GM19467 (cell line): ENCODE measurements at regions not wholly inside any gene's neighbourhood (a gene's known extent, or its start where the extent isn't known, plus 50 kb on each side); places are given as distances from the start of the nearest gene placed in this dataset.

Experiments
- ATAC-seq: cut with Tn5 transposase; IDR thresholded peaks from one replicate; pipeline ENCODE4 v1.9.1; 2021; ENCODE audit warnings: mild to moderate bottlenecking, moderate library complexity; ENCODE audit not compliant: unreplicated experiment

DNA sequence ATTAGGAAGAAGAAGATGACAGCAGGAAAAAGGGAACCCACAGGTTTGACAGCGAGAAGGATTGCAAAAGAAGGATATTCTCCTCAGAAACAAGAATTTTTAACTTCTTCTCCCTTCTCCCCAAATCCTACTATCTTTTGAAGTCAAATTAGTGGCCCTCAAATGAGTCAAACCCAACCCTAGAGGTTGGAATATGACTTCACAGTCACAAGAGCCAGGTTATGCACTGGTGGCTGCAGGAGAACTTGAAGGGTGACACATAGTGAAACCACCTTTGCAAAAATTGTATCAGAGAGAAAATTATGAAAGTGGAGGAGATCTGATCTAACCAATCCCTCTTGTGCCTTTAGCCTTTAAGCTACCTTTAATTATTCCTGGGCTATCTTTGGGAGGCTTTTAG is 386.2 kb upstream of the CCDC196 start:
- ATAC-seq, result no peak

- no peak for ATAC-seq
These were observed 384.5 kb upstream of the CCDC196 start for GRCh38 chr14:66101662-66102061.

- no peak for ATAC-seq
These were observed 381.7 kb upstream of the CCDC196 start for GRCh38 chr14:66104486-66104885.

- no peak for ATAC-seq
These were observed 380.4 kb upstream of the CCDC196 start for GRCh38 chr14:66105815-66106214.

GRCh38 chr14:66109426-66109825 is 376.7 kb upstream of the CCDC196 start:
- no peak for ATAC-seq

- no peak for ATAC-seq
These were observed 374.3 kb upstream of the CCDC196 start for GRCh38 chr14:66111891-66112290.

DNA sequence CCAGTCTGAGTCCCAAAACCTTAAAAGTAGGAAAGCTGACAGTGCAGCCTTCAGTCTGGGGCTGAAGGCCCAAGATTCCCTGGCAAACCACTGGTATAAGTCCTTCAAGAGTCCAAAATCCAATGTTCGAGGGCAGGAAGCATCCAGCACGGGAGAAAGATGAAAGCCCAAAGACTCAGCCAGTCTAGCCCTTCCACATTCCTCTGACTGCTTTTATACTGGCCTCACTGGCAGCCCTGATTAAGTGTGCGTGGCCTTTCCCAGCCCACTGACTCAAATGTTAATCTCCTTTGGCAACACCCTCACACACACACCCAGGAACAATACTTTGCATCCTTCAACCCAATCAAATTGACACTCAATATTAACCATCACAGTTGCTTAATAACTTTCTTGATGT is 372.1 kb upstream of the CCDC196 start:
- ATAC-seq, result no peak

DNA sequence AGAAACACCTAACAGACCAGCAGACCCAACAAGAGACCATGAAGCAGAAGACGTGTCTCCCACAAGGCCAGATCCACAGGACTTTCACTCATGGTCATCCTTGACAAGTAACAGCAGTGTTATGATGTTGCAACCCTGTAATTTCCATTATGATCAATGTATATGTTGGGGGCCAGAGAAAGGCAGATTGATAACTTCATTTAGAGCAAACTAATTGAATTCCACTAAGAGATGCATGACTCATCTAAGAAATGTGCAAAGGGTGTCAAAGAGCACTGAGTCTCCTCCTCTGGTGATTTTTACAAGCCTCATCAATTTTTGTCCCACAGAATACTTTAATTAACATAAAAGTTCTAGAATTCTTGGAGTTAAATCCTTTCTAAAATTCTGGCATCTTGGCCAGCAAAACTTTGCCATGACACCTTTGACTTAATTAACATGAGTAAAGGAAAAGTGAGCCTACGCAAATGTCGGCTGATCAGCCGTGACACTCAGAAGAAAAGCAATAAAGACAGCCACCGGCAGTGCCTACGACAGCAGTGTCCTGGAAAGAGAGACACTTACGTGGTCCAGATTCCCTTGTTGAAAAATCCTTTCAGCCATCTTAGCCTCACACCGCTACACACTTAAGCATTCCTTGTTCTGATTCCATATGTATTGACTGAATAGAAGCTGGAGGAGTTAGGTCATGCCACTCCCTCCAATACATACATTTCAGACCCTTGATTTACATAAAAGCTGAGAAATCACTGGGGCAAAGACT is 370.2 kb upstream of the CCDC196 start:
- ATAC-seq, result no peak

DNA sequence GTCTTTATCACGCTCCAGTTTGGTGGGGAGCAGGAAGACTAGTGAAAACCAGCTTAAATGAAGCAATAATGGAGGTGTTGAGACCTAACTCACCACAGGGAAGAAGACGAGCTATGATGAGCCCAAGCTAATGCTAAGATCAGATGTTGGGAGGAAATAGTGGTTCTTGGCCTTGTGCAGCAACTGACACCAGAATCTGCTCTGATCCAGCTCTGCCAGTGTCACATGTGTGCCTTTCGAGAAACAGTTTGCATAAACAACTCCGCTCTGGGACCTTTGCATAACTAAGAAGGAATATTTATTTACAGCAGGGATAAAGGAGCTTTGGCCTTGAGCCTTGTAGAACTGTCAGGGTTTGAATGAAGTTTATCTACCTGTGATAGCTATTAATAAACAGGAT is 369.4 kb upstream of the CCDC196 start:
- ATAC-seq, result no peak

GRCh38 chr14:66117600-66117999 is 368.6 kb upstream of the CCDC196 start:
- ATAC-seq, result no peak

GRCh38 chr14:66119606-66120231 is 366.5 kb upstream of the CCDC196 start:
- ATAC-seq, result no peak

DNA sequence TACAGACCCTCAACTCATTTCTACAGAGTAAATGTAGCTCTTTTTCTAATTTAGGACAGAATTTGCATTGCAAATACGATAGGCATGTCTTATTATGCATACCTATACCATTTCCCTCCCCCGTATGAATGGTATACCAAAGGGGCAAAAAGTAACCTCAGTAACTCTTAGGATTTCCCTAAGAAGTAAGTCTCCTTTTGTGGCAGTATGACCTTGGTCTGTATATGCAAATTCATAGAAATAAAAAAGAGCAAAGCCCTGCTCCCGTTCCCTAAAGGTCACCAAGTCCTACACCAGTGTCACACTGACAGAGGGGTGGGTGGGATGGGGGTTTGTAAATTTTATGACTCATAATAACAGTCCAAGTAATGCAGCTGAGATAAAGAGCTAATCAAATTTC is 365.8 kb upstream of the CCDC196 start:
- no peak for ATAC-seq

DNA sequence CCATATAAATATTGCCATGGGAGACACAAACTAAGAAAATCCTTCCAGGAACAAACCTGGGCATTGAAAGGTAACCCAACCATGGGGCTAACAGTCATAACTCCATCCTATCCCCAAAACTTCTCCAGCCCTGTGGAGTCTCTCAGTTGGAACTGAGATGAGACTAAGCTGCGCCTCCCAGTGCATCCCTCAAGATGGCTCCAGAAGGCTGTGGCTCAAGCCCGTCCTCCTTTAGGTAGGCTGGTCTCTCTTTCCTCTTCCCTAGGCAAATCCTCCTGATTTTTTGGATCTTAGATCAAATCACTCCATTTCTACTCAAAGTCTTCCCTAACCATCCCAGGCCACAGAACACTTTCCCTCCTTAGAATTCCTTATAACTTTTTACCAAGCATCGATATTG is 364.3 kb upstream of the CCDC196 start:
- ATAC-seq, result no peak

DNA sequence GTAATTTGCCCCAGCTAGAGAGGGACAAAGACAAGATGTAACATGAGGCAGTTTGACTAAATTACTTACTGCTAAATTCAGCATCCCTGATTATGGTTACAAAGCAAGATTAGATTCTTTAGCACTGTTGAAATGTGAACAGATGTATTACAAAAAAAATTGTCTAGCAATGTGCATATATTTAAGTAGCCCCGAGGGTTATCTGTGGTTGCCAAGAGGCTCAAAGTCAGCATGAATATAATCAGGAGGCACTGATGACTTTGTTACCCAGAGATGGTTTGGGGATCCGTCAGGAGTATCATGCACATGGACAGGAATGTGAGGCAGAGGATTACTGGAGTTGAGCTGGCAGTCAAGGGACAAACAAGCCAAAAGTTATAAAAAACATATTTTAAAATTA is 356.9 kb upstream of the CCDC196 start:
- ATAC-seq, result no peak

DNA sequence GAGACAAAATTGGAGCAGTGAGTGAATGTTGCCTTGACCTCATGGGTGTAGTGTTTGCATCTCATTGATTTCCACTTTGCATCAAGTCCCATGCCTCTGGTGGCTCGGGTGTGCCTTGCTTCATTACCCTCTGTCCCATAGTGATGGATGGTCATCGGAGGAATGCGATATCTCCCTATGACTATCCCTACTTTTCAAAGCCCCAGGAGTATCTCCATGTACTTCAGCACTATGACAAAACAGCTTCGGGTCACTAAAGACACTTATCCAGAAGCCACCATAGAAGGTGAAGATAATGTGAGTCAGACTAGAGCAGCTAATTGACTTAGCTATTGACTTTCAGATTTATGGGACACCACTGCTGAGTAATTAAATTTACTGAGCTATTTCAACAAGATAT is 355.1 kb upstream of the CCDC196 start:
- no peak for ATAC-seq

DNA sequence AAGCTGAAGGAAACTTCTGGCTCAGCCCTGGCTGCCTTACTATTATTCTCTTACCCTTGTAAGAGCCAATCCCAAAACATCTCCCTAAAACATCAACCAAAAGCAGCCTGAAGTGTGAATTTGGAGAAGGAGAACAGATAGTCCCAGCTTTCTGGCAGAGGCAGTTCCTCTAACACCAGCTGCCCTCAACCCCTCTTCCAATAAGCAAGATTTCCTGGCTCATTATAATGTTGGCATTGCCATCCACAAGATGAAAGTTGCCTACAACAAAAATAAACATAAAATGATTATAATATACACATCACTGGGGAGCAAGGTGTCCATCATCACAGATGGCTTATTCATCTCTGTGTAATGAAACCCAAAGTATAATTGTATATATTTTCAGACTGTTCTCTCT is 352.5 kb upstream of the CCDC196 start:
- no peak for ATAC-seq

DNA sequence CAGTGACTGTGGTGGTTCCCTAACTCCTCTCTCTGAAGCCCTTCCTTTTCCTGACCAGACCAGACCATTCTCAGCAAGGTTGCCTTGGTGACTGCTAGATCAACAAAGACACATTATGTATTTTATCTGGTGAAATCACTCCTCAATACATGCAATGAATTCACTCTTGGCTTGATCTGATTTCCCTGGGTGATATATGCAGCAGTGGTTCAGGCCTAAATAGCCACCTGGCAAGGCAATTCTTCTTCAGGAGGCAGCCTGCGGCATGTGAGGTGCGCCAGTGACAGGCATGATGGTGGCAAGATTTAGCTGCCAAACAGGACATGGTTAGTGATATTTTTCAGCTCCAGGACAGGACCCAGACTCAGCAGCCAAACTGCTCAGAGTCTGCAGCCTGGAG is 350.3 kb upstream of the CCDC196 start:
- ATAC-seq, result no peak

GRCh38 chr14:66137081-66137480 is 349.1 kb upstream of the CCDC196 start:
- no peak for ATAC-seq

- no peak for ATAC-seq
These were observed 346.7 kb upstream of the CCDC196 start for GRCh38 chr14:66139432-66139831.

DNA sequence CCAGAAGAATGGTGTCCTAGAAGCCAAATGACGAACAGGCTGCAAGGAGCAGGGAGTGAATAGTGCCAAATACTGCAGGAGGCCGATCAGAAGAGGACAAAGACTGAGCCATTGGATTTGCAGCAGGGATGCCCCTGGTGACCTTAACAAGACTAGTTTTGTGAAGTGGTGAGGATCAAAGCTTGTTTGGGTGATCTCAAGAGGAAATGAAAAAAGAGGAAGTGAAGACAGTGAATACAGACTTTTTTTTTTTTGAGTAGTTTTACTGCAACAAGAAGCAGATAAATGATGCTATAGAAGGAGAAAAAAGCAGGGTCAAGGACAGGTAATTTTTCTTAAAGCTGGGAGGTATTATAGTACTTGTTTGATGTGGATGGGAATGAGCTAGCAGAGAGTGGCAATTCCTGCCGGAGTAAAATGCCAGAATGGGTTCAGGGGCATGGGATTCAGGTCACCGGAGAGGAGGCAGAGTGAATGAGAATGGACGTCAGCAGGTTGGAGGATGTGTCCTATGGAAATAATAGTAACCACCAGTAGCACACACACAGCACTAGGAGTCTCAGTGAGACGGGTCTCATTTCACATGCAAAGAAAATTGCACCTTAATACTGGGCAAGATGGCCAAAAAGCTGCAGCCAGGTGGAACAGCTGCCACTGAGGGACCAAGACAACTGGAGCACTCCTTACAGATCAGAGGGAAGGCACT is 345.8 kb upstream of the CCDC196 start:
- ATAC-seq, result no peak

- ATAC-seq, result no peak
These were observed 345.2 kb upstream of the CCDC196 start for GRCh38 chr14:66140963-66141362.

DNA sequence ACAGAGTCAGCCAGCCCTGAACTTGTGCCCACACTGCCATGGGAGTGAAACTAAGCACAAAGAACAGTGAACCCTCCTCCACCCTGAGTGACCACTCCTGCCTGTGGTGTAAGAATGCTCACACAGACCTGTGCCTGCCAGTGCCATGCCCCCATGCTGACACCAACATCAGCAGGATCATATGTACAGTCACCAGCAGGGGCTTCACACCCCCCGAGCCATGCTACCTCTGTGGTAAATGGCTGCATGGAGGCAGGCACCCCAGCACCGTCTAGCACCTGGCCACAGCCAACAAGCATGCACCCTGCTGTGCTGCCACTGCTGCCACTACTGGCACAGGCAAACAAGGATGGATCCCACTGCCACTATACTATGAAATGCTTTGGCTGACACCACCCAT is 344.4 kb upstream of the CCDC196 start:
- ATAC-seq, result no peak
